ENCODE measurements at regions not wholly inside any gene's neighbourhood (a gene's known extent, or its start where the extent isn't known, plus 50 kb on each side); places are given as distances from the start of the nearest gene placed in this dataset.

GRCh38 chr2:72011370-72011689 lies 136.3 kb downstream of the CYP26B1 start:
- TF ChIP-seq CTCF (IDR thresholded peaks at IDR 0.05) = no peak
- no peak for TF ChIP-seq POLR2A (IDR thresholded peaks at IDR 0.05)
